Large intestine (tissue), 3 donors: ENCODE measurements at regions not wholly inside any gene's neighbourhood (a gene's known extent, or its start where the extent isn't known, plus 50 kb on each side); places are given as distances from the start of the nearest gene placed in this dataset.
A peak's percentile ranks its signal among the peaks of the same experiment; 100 is the strongest.

Experiments used
- DNase-seq, 2 donors: peaks; one replicate each; pipeline versions ENCODE4 v3.0.0 to v3.0.0-alpha.2; 2013
- H3K27ac ChIP-seq: one replicate; pipeline ENCODE4 v1.5.1; 2013; ENCODE audit warnings: low read length
- H3K27me3 ChIP-seq: 2 replicates; pipeline ENCODE4 v1.6.1; 2013; ENCODE audit warnings: low read length; ENCODE audit not compliant: control insufficient read depth, insufficient read depth
- H3K36me3 ChIP-seq: 2 replicates; pipeline ENCODE4 v1.6.1; 2013; ENCODE audit warnings: low read length; ENCODE audit not compliant: control insufficient read depth, insufficient read depth
- H3K4me1 ChIP-seq: one replicate; pipeline ENCODE4 v1.6.1; 2013; ENCODE audit warnings: low read length; ENCODE audit not compliant: control insufficient read depth, insufficient read depth
- H3K4me3 ChIP-seq: one replicate; pipeline ENCODE4 v1.5.1; 2013; ENCODE audit warnings: low read length
- H3K9me3 ChIP-seq: one replicate; pipeline ENCODE4 v1.6.1; 2013; ENCODE audit warnings: mild to moderate bottlenecking, low read depth, low read length, moderate library complexity; ENCODE audit not compliant: control insufficient read depth
- WGBS: methylation state at CpG from one replicate; pipeline ENCODE4 v1.1.5; 2013; ENCODE audit warnings: low lambda C conversion rate; ENCODE audit not compliant: insufficient coverage; 5-methylcytosine and 5-hydroxymethylcytosine counted together

DNA sequence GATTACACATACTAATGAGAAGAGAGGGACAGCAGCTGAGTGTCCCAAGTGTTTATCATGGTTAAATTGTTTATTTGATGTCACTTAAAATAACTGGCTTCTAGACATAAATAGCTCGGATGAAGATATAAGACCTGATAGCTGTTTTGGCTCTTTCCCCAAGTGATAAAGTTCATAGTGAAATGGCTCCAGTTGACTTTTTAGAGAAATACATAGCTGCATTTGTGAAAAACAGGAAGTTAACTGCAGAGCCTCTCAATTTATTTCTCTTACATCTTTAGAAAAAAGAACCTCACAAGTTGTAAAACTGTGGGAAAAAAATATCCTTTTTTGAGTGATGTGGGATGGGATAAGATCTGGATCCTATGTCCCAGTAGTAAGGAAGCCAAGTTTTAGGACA, 332.9 kb upstream of the RASGRP1 start:
- peaks cover 13% of the 10 kb centered on the region for H3K4me1 ChIP-seq
- no peak overlapping the region for H3K27ac ChIP-seq
- no peaks in the 10 kb centered on the region for H3K36me3 ChIP-seq
- no peak for DNase-seq
- WGBS = 60% methylated on average over 1 of the region's 1 CpG
- no peak overlapping the region for H3K4me3 ChIP-seq
- no peaks in the 10 kb centered on the region for H3K9me3 ChIP-seq
- no peaks in the 10 kb centered on the region for H3K27me3 ChIP-seq

DNA sequence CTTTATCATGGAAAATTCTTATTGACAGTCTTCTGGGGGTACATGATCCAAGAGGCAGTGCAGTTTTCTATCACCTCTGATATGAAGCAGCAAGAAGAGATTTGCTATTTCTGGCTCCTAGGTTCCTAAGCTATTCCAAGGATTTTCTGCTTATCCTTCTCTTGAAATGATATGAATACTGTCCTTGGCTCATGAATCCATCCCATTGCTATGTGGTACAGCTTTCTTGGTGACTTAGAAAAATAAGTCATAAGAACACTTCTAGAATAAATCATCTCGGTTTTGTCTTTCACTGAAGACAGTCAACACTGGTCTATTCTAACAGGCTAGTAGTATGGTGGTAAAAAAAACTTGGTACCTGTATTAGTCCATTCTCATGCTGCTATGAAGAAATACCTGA, 333.6 kb upstream of the RASGRP1 start:
- Histone ChIP-seq H3K4me3 (no peak overlapping the region), H3K27me3 (no peaks in the 10 kb centered on the region), H3K27ac (no peak overlapping the region), H3K4me1 (peaks cover 12% of the 10 kb centered on the region), H3K9me3 (no peaks in the 10 kb centered on the region), H3K36me3 (no peaks in the 10 kb centered on the region)
- WGBS = no CpG with 5 or more reads among the region's 1 CpG
- no peak for DNase-seq

DNA sequence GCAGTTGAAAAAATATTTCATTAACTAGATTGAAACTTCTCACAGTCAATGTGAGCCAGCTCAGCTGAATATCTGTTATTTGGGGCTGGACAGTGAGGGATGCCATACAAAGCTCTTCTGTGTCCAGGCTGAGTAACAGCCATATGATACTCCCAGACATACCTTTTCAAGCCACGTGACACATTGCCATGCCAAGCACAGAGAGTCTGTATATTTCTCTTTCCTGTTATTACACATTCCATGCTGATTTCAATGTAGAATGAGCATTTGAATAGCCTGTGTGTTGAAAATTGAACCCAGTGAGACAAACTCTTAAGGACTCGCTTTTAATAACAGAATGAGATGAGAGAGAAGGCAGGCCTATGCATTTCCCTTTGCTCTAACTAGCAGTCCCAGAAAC, 334.7 kb upstream of the RASGRP1 start:
- H3K27ac ChIP-seq = no peak overlapping the region
- H3K36me3 ChIP-seq = no peaks in the 10 kb centered on the region
- no peak overlapping the region for H3K4me3 ChIP-seq
- WGBS = no CpG with 5 or more reads among the region's 2 CpGs
- no peaks in the 10 kb centered on the region for H3K27me3 ChIP-seq
- H3K9me3 ChIP-seq = no peaks in the 10 kb centered on the region
- no peak for DNase-seq
- peaks cover 4% of the 10 kb centered on the region for H3K4me1 ChIP-seq

DNA sequence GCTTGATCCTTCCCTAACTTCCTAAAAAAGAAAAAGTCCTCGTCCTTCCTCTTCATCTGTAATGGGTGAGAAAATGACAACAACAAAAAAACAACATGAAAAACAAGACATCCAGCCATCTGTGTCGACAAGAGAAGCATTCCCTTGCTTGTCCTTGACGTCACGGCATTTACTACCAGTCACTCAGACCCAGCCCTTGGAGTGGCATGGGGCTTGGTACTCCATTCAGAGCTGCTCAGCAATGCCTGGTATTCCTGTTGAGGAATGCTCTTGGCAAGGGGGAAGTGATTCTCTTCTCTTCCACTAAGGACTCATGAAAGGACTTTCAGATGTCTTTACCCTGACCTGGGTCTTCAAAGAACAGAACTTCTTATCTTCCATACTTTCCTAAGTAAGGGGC, 339.7 kb upstream of the RASGRP1 start:
- no peak overlapping the region for H3K27ac ChIP-seq
- WGBS = 100% methylated on average over 1 of the region's 4 CpGs
- DNase-seq = no peak

DNA sequence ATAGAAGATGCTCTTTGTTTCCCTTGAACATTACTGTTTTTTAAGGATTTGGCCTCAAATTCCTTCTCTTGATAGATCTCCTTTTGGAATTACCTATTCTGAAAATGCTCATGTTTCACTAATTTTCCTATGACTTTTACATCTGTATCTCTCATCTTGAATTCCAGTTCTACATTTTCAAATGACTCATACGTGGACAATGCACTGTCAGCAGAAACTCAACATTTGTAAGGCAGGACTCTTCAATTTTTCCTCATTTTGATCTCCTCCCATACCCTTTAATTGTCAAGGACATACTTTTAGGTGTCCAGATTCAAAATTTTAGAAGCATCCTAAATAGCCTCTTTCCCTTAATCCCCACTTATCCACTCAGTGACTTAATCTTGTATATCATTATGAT, 341.0 kb upstream of the RASGRP1 start:
- no peak overlapping the region for H3K27ac ChIP-seq
- H3K27me3 ChIP-seq = no peaks in the 10 kb centered on the region
- no peaks in the 10 kb centered on the region for H3K9me3 ChIP-seq
- no CpG with 5 or more reads among the region's 1 CpG for WGBS
- no peak for DNase-seq
- no peaks in the 10 kb centered on the region for H3K4me1 ChIP-seq
- H3K36me3 ChIP-seq = no peaks in the 10 kb centered on the region
- no peak overlapping the region for H3K4me3 ChIP-seq

More for the DNA sequence above, 339.7 kb upstream of the RASGRP1 start:
- H3K9me3 ChIP-seq = no peaks in the 10 kb centered on the region
- no peaks in the 10 kb centered on the region for H3K36me3 ChIP-seq
- no peaks in the 10 kb centered on the region for H3K27me3 ChIP-seq
- H3K4me1 ChIP-seq = no peaks in the 10 kb centered on the region
- H3K4me3 ChIP-seq = no peak overlapping the region

DNA sequence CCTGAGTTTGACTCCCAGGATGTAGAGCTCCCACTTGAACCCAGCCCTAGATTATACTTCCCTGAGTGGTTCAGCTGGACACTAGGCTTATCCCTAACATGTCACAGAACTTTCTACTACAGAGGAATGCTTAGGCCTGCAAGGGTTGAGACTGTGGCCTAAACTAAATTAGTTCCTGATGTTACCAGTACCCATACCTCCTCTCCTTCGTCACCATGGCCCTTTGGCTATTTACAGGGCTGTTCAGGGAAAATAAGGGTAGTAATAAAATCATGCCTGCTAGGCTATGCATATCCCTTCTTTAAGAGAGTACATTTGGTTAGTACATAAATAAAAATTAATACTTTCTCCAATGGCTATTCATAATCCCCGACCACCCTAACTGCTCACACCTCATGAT, 356.4 kb upstream of the RASGRP1 start:
- H3K9me3 ChIP-seq = no peaks in the 10 kb centered on the region
- no peak for DNase-seq
- H3K27me3 ChIP-seq = no peaks in the 10 kb centered on the region
- H3K4me3 ChIP-seq = no peak overlapping the region
- WGBS = no CpG with 5 or more reads among the region's 2 CpGs
- H3K36me3 ChIP-seq = no peaks in the 10 kb centered on the region
- no peaks in the 10 kb centered on the region for H3K4me1 ChIP-seq
- no peak overlapping the region for H3K27ac ChIP-seq

DNA sequence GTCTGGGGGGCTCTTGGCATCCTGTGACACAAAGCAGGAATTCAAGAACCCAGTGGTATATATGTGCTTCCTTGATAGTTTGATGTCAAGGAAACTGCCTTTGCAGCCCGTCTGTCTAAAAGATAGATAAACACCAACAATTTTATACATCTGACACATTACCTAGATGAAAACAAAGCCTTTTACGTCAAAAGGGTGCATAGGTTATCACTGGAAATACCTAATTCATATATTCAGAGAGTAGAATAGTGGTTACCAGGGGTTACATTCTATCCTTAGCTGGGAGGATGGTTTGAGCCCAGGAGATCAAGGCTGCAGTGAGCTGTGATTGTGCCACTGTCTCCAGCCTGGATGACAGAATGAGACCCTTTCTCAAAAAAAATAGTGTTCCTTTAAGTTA, 356.9 kb upstream of the RASGRP1 start:
- no peak overlapping the region for H3K27ac ChIP-seq
- no CpG with 5 or more reads among the region's 2 CpGs for WGBS
- no peaks in the 10 kb centered on the region for H3K4me1 ChIP-seq
- no peaks in the 10 kb centered on the region for H3K9me3 ChIP-seq
- no peaks in the 10 kb centered on the region for H3K27me3 ChIP-seq
- DNase-seq = no peak
- H3K36me3 ChIP-seq = no peaks in the 10 kb centered on the region
- no peak overlapping the region for H3K4me3 ChIP-seq

DNA sequence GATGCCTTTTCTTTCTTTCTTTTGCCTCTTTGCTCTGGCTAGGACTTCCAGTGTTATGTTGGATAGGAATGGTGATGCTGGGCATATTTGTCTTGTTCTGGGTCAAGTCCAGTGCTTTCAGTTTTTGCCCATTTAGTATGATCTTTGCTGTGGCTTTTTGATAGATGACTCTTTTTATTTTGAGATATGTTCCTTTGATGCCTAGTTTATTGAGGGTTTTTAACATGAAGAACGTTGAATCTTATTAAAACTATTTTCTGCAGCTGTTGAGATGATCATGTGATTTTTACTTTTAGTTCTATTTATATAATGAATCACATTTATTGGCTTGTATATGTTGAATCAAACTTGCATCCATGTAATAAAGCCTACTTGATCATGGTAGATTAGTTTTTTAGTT, 363.8 kb upstream of the RASGRP1 start:
- WGBS = 63% methylated on average over 1 of the region's 1 CpG
- Histone ChIP-seq H3K4me3 (no peak overlapping the region), H3K4me1 (no peaks in the 10 kb centered on the region), H3K27ac (no peak overlapping the region), H3K27me3 (no peaks in the 10 kb centered on the region), H3K36me3 (no peaks in the 10 kb centered on the region), H3K9me3 (no peaks in the 10 kb centered on the region)
- no peak for DNase-seq

DNA sequence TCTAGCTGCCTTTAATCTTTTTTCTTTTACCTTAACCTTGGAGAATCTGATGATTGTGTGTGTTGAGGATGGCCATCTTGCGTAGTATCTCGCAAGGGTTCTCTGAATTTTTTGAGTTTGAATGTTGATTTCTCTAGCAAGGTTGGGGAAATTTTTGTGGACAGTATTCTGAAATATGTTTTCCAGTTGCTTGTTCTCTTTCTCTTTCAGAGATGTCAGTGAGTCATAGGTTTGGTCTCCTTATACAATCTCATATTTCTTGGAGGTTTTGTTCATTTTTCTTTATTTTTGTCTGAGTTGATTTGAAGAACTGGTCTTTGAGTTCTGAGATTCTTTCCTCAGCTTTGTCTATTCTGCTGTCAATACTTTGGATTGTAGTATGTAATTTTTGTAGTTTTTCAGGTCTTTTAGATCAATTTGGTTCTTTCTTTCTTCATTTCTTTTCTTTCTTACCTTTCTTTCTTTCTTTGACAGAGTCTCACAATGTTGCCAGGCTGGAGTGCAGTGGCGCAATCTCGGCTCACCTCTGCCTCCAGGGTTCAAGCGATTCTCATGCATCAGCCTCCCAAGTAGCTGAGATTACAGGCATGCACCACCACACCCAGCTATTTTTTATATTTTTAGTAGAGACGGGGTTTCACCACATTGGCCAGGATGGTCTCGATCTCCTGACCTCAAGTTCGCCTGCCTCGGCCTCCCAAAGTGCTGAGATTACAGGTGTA, 366.4 kb upstream of the RASGRP1 start:
- H3K4me1 ChIP-seq = no peaks in the 10 kb centered on the region
- DNase-seq = no peak
- WGBS = no CpG with 5 or more reads among the region's 9 CpGs
- no peak overlapping the region for H3K4me3 ChIP-seq
- H3K9me3 ChIP-seq = no peaks in the 10 kb centered on the region
- no peaks in the 10 kb centered on the region for H3K27me3 ChIP-seq
- H3K27ac ChIP-seq = no peak overlapping the region
- H3K36me3 ChIP-seq = no peaks in the 10 kb centered on the region

DNA sequence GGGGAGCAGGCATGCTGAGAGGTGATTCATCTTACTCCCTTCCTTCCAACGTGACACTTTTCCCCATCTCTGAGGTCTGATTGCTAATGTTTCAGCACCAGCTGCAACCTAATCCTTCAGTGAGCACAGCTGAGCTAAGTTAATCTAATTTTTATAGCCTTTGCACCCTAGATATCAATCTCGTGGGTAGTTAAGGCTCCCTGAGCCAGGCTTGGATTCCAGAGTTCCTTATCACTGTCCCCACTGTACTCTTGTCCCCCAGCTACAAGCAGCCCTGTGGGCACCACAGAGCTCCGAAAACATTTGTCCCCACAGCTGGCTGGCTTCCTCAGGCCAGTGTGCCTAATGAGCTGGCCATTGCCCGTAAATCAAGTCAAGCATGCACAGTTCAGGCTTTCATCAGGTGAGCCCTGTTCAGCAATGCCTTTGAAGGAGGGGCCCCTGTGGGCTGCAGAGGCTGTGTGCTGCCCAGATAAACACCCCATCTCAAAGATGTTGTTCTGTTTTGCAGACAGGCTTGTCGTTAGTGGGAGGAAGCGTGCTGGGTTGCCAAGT, 376.9 kb upstream of the RASGRP1 start:
- H3K27me3 ChIP-seq = no peaks in the 10 kb centered on the region
- WGBS = no CpG with 5 or more reads among the region's 6 CpGs
- no peaks in the 10 kb centered on the region for H3K36me3 ChIP-seq
- no peak overlapping the region for H3K4me3 ChIP-seq
- no peaks in the 10 kb centered on the region for H3K9me3 ChIP-seq
- no peak overlapping the region for H3K27ac ChIP-seq
- H3K4me1 ChIP-seq = no peaks in the 10 kb centered on the region
- peak in 1 of 2 donors; percentile 28 for DNase-seq

DNA sequence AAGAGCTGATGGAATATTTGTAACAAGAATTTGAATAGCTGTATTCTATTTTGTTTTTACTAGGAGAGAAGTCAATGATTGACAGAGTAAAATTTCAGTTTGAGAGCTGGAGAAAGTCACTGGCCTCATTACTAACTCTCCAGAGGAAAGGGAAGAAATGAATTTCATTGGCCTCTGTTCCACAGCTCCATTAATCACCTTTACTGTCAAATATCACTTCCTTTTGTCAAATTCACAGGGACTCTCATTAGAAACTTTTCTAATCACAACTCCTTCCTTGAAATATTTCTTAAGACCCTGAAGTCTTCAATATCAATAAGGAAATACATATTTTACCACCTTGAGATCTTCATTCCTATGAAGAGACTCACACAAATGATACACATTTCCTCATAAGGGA, 379.9 kb upstream of the RASGRP1 start:
- Histone ChIP-seq H3K9me3 (no peaks in the 10 kb centered on the region), H3K27ac (no peak overlapping the region), H3K27me3 (no peaks in the 10 kb centered on the region), H3K4me3 (no peak overlapping the region), H3K4me1 (no peaks in the 10 kb centered on the region), H3K36me3 (no peaks in the 10 kb centered on the region)
- no peak for DNase-seq
